ENCODE measurements at regions not wholly inside any gene's neighbourhood (a gene's known extent, or its start where the extent isn't known, plus 50 kb on each side); places are given as distances from the start of the nearest gene placed in this dataset.

DNA sequence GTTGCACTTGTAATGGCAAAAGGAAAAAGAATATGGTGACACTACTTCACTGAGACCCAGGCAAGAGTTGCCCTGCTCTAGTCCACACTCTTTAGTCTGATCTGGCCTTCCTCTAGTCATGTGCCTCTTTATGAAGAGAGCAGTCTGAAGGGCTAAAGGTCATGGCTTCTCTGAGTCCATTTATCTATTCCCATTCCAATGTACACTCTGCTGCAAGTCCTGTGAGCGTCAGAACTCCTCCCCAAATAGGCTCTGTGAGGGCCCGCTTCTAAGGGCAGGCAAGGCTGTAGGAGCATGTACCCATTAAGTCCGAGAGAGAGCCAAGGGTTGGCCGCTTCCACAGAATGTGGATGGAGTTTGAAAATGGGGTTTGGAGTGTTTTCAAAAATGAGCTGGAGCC lies 209.3 kb downstream of the AHR start (continued):
- TF ChIP-seq ZNF609 (CRISPR knock-in tag; IDR thresholded peaks at IDR 0.05; ENCODE audit: borderline replicate concordance), result peak; percentile 83; the same call in 1 of the 2 replicates
- peak; percentile 98 for TF ChIP-seq ZMYM4 (CRISPR knock-in tag; IDR thresholded peaks at IDR 0.05)
- no peak for TF ChIP-seq MEIS1 (CRISPR knock-in tag; IDR thresholded peaks at IDR 0.05; ENCODE audit: borderline replicate concordance)
- TF ChIP-seq HES4 (CRISPR knock-in tag; IDR thresholded peaks at IDR 0.05; ENCODE audit: borderline replicate concordance), result no peak
- peak; percentile 79 for TF ChIP-seq ZNF331 (CRISPR knock-in tag; IDR thresholded peaks at IDR 0.05)
- peak; percentile 96; the same call in 1 of the 2 replicates for TF ChIP-seq ADNP (CRISPR knock-in tag; IDR thresholded peaks at IDR 0.05)
- peak; percentile 43; the same call in 1 of the 2 replicates for TF ChIP-seq ERF (CRISPR knock-in tag; IDR thresholded peaks at IDR 0.05)
- no peak for TF ChIP-seq ZNF451 (CRISPR knock-in tag; IDR thresholded peaks at IDR 0.05)
- TF ChIP-seq FOXK2 (IDR thresholded peaks at IDR 0.05), result no peak
- TF ChIP-seq, protein P1, sequence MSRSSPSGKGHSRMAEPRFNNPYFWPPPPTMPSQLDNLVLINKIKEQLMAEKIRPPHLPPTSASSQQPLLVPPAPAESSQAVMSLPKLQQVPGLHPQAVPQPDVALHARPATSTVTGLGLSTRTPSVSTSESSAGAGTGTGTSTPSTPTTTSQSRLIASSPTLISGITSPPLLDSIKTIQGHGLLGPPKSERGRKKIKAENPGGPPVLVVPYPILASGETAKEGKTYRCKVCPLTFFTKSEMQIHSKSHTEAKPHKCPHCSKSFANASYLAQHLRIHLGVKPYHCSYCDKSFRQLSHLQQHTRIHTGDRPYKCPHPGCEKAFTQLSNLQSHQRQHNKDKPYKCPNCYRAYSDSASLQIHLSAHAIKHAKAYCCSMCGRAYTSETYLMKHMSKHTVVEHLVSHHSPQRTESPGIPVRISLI (CRISPR knock-in tag; IDR thresholded peaks at IDR 0.05; ENCODE audit: borderline replicate concordance), result no peak
- TF ChIP-seq CCDC6 (CRISPR knock-in tag; IDR thresholded peaks at IDR 0.05), result 0 out of 2 replicates have a peak, but pooled peaks have one; percentile 50
- no peak for TF ChIP-seq ZNF569 (CRISPR knock-in tag; IDR thresholded peaks at IDR 0.05; ENCODE audit: borderline replicate concordance)
- TF ChIP-seq ZNF597 (CRISPR knock-in tag; IDR thresholded peaks at IDR 0.05), result no peak
- peak; percentile 66 for TF ChIP-seq BHLHE40 (IDR thresholded peaks at IDR 0.05; ENCODE audit: low read length)
- no peak for TF ChIP-seq NFATC3 (CRISPR knock-in tag; IDR thresholded peaks at IDR 0.05)
- peak; percentile 28; the same call in 1 of the 2 replicates for TF ChIP-seq ZNF672 (CRISPR knock-in tag; IDR thresholded peaks at IDR 0.05)
- TF ChIP-seq SMC3 (IDR thresholded peaks at IDR 0.05; ENCODE audit: low read length), result peak; percentile 15; the same call in 1 of the 2 replicates
- peak; percentile 54; the same call in 1 of the 2 replicates for TF ChIP-seq ZNF710 (CRISPR knock-in tag; IDR thresholded peaks at IDR 0.05; ENCODE audit: borderline replicate concordance)
- no peak for TF ChIP-seq GMEB2 (CRISPR knock-in tag; IDR thresholded peaks at IDR 0.05; ENCODE audit: low read depth)
- TF ChIP-seq MLX (CRISPR knock-in tag; IDR thresholded peaks at IDR 0.05), result 0 out of 2 replicates have a peak, but pooled peaks have one; percentile 13

All from HepG2 (cell line).